ENCODE measurements at regions not wholly inside any gene's neighbourhood (a gene's known extent, or its start where the extent isn't known, plus 50 kb on each side); places are given as distances from the start of the nearest gene placed in this dataset.

- Histone ChIP-seq H3K27ac (ENCODE audit: low read length) (no peak overlapping the region), H3K4me2 (ENCODE audit: low read length) (no peak overlapping the region), H4K20me1 (ENCODE audit: insufficient read depth) (no peaks in the 10 kb centered on the region), H3K27me3 (ENCODE audit: insufficient read depth, low read depth, low read length) (no peaks in the 10 kb centered on the region), H3K79me2 (replicated peaks; ENCODE audit: insufficient read depth, low read length) (no peaks in the 10 kb centered on the region), H3K9ac (ENCODE audit: low read length) (no peak overlapping the region), H3K9me2 (ENCODE audit: insufficient read depth, low read length) (no peaks in the 10 kb centered on the region), H3F3A (ENCODE audit: insufficient read depth, low read length, poor library complexity, severe bottlenecking) (no peaks in the 10 kb centered on the region), H3K36me3 (ENCODE audit: insufficient read depth, low read length) (no peaks in the 10 kb centered on the region), H3K4me3 (ENCODE audit: low read length) (no peak overlapping the region), H2AFZ (ENCODE audit: low read depth, low read length) (no peak overlapping the region), H3K9me3 (ENCODE audit: low read length) (no peaks in the 10 kb centered on the region)
- TF ChIP-seq RAD21 (conservative IDR thresholded peaks at IDR 0.05) = no peak
- TF ChIP-seq MXI1 (conservative IDR thresholded peaks at IDR 0.05; ENCODE audit: poor library complexity, severe bottlenecking) = no peak
- no peak for TF ChIP-seq EP300 (conservative IDR thresholded peaks at IDR 0.05; ENCODE audit: poor library complexity, severe bottlenecking)
- no peak for TF ChIP-seq CTCF (IDR thresholded peaks at IDR 0.05; ENCODE audit: poor library complexity, severe bottlenecking)
- TF ChIP-seq POLR2AphosphoS5 (IDR thresholded peaks at IDR 0.05) = no peak
These were observed 287.6 kb downstream of the CYRIA start for GRCh38 chr2:16378031-16378430.

GRCh38 chr2:16375981-16376380 lies 289.7 kb downstream of the CYRIA start:
- no peak overlapping the region for H3K4me2 ChIP-seq (ENCODE audit: low read length)
- no peaks in the 10 kb centered on the region for H3K9me2 ChIP-seq (ENCODE audit: insufficient read depth, low read length)
- TF ChIP-seq EZH2 (IDR thresholded peaks at IDR 0.05; ENCODE audit: borderline replicate concordance, insufficient read depth, low read length, poor library complexity, severe bottlenecking) (no peak), REST (IDR thresholded peaks at IDR 0.05; ENCODE audit: borderline replicate concordance) (no peak), SMC3 (conservative IDR thresholded peaks at IDR 0.05; ENCODE audit: poor library complexity) (no peak), TAF1 (IDR thresholded peaks at IDR 0.05; ENCODE audit: low read depth) (no peak)
- H3K79me2 ChIP-seq (replicated peaks; ENCODE audit: insufficient read depth, low read length) = no peaks in the 10 kb centered on the region
- H3F3A ChIP-seq (ENCODE audit: insufficient read depth, low read length, poor library complexity, severe bottlenecking) = no peaks in the 10 kb centered on the region
- H3K27me3 ChIP-seq (ENCODE audit: insufficient read depth, low read depth, low read length) = no peaks in the 10 kb centered on the region
- H3K4me3 ChIP-seq (ENCODE audit: low read length) = no peak overlapping the region
- no peaks in the 10 kb centered on the region for H4K20me1 ChIP-seq (ENCODE audit: insufficient read depth)
- H2AFZ ChIP-seq (ENCODE audit: low read depth, low read length) = no peak overlapping the region
- H3K9me3 ChIP-seq (ENCODE audit: low read length) = no peaks in the 10 kb centered on the region
- H3K9ac ChIP-seq (ENCODE audit: low read length) = no peak overlapping the region
- no peak overlapping the region for H3K27ac ChIP-seq (ENCODE audit: low read length)
- no peaks in the 10 kb centered on the region for H3K36me3 ChIP-seq (ENCODE audit: insufficient read depth, low read length)

- no peaks in the 10 kb centered on the region for H4K20me1 ChIP-seq (ENCODE audit: insufficient read depth)
- H3K36me3 ChIP-seq (ENCODE audit: insufficient read depth, low read length) = no peaks in the 10 kb centered on the region
- H3K4me2 ChIP-seq (ENCODE audit: low read length) = no peak overlapping the region
- no peak overlapping the region for H3K4me3 ChIP-seq (ENCODE audit: low read length)
- TF ChIP-seq MXI1 (conservative IDR thresholded peaks at IDR 0.05; ENCODE audit: poor library complexity, severe bottlenecking) = no peak
- H3K27ac ChIP-seq (ENCODE audit: low read length) = no peak overlapping the region
- H3K9me3 ChIP-seq (ENCODE audit: low read length) = no peaks in the 10 kb centered on the region
- no peaks in the 10 kb centered on the region for H3K27me3 ChIP-seq (ENCODE audit: insufficient read depth, low read depth, low read length)
- H2AFZ ChIP-seq (ENCODE audit: low read depth, low read length) = no peak overlapping the region
- H3K79me2 ChIP-seq (replicated peaks; ENCODE audit: insufficient read depth, low read length) = no peaks in the 10 kb centered on the region
- no peaks in the 10 kb centered on the region for H3K9me2 ChIP-seq (ENCODE audit: insufficient read depth, low read length)
- no peaks in the 10 kb centered on the region for H3F3A ChIP-seq (ENCODE audit: insufficient read depth, low read length, poor library complexity, severe bottlenecking)
- H3K9ac ChIP-seq (ENCODE audit: low read length) = no peak overlapping the region
These were observed 290.3 kb downstream of the CYRIA start for GRCh38 chr2:16375351-16375750.
